GM19328 (cell line): ENCODE measurements at regions not wholly inside any gene's neighbourhood (a gene's known extent, or its start where the extent isn't known, plus 50 kb on each side); places are given as distances from the start of the nearest gene placed in this dataset.

Experiments
- ATAC-seq: cut with Tn5 transposase; IDR thresholded peaks from one replicate; pipeline ENCODE4 v1.9.1; 2021; ENCODE audit warnings: mild to moderate bottlenecking, moderate library complexity; ENCODE audit not compliant: unreplicated experiment

DNA sequence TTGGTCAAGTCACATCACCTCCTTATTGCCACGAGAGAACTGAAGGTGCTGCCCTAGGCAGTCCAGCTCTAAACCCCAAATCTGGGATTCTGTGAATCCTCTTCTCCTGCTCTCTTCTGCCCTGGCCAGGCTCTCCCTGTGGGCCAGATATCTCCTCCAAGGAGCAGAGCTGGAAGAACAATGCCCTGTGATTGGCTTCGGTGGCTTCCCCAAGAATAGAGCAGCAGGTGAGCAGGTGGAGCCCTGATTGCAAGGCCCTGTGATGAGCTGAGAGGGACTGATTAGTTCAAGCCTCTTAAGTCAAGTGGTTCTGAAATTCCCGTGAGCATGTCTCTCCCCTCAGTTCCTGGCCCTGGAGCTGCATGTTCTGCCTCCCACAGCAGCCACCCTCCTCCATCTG, 175.3 kb upstream of the BRINP1 start:
- no peak for ATAC-seq

DNA sequence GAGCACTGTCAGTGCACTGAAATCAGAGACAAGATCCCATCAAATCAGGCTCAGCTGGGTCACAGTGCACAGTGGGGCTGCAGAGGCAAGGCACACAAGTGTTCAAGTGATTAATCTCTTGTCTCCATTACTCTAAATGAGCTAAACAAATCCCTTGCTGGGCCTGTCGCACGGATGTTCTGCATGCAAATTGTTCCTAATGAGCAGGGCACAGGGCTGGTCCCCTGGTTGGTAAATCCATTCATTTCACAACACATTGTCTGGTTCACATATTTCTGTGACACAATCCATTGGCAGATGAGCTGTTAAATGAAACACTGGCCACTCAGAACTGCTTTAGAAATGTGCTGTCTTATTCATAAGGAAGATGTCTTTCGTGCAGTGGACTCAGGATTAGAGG, 167.9 kb upstream of the BRINP1 start:
- ATAC-seq = no peak

DNA sequence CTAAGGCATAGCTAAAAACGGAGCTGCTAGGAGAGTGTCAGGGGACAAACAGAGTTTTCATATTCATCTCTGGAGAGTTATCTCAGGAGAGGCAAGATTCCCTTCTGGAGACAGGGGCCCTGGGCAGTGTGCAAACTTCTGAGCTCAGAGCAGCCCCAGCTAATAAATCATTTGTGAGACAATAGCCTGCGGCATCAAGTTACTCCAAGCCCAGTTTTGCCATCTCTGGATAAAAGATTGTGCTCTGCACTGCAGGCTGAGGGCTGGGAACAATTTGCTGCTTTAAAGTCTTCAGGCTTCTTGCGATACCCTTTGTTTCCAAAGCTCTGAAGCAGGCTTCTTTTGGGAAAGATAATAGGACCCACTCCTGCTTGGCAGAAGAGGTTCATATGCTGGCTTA, 164.3 kb upstream of the BRINP1 start:
- no peak for ATAC-seq

DNA sequence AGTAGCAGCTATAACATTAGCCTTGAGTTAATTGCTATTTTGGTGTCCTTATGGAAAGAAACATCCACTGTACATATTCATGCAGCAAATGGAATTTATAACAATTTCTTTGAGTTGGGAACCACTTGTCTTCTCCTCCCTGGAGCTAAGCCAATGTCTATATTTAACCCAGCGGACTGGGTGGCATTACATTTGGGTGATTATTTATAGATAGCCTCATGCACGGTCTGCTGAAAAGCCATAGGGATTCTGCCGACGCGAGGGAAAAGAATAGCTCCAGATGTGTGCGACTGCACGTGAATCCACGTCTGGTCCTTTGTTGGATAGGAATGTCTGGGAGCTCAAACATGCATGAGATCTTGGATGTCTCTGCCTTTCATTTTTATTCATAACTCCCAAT, 157.5 kb upstream of the BRINP1 start:
- no peak for ATAC-seq

DNA sequence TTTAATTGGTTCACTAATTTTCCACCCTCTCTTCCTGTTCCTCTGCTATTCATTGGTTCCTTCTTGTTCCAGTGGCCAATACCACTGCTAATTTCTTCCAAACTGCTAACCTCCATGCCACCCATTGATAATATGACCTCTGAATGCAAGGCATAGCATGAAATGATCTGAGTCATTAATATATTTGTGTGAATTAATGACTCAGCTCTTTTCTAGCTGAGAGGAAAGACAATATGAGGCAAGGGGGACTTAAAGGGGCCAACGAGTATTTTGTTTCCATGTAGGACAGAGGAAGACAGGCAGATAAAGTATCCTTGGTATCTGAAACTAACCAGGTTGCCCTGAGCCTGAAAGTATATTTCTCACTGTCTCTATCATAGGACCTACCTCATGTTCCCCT, 154.3 kb upstream of the BRINP1 start:
- no peak for ATAC-seq

DNA sequence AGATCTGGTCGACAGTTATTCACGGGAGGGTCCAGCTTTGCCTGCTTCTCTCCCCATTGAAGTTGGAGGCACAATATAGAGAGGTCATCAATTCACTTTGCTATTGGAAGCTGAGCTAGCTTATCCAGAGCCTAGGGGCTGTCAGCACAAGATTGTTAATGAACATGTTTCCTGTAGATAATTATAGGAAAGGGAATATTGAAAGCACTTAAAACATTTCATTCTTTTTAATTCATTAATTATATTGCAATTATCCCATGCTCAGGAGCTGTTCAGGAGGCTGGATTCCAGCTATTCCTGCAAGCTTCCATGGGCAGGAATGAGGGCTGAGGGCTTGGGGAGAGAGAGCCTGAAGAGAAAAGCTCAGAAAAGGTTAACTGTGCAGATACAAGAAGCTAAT, 153.1 kb upstream of the BRINP1 start:
- ATAC-seq = no peak

DNA sequence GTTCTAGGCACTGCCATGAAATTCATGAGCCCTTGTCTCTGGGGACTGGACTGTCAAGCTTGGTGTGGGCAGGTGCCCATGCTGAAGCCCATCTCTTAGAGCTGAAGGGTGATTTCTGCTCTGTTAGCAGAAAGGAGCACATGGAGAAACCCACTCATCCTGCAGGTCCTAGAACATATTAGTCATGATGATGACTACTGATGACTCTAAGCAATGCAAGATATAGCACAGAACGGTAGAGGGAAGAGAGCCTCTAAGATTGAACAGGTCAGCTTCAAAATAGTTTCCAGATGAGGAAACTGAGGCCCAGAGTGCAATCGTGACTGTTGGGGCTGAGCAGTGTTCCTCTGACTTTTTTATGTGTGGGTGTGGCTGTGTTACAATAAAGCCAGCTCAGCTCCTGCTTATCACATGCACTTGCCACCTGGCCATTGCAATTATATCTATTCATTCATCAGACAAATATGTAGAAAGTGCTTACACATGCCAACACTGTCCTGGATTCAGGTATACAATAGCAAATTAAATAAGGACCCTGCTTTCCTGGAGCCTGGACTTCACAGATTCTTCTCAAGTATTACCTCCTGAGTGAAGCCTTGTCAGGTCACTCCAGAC, 140.2 kb upstream of the BRINP1 start:
- ATAC-seq = no peak

DNA sequence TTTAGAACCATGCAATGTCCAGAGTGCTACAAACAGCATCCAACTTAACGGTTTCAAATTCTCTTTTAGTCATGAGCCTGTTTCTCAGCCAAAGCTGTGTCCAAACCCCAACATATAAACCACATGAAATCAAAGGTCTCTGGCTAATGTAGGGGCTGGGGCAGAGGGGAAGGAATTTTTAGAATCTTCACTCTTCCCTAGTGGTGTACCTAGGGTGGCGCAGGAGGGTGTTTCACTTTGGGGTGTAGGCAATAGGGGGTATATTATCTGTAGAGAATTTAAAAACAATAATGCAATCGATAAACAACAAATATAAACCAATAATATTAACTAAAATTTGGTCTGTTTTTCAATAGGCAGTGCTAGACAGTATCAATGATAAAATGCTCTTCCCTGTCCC, 132.1 kb upstream of the BRINP1 start:
- no peak for ATAC-seq

DNA sequence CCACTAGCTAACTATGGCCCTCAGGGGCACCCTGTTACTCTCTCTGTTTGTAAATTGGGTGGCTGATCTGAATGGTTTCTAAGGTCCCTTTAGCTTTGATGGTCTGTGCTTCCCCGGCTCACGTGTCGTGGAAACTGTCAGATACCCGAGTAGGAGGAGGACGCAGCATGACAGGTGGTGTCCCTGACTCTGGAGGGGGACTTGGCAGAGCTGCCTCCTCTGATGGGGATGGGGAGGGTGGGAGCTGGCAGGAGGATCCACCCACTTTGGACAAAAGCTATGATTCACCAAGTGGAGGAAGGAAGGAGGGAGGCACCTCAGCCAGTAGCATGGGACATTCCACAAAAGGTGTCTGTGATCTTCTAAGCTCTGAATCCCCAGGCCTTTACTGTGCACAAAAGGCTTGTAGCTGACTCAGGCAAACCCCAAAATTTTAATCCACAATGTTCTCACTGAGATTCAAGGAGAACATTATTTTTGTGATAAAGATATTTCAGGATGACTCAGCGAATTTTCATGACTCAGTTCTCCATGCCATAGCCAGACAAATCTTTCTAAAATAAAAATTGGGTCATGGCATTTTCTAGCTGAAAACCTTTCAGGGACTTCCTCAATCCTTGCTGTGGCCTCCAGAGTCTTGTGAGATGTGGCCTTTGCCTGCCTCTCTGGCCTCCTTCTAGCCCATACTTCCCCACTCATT, 131.0 kb upstream of the BRINP1 start:
- no peak for ATAC-seq

DNA sequence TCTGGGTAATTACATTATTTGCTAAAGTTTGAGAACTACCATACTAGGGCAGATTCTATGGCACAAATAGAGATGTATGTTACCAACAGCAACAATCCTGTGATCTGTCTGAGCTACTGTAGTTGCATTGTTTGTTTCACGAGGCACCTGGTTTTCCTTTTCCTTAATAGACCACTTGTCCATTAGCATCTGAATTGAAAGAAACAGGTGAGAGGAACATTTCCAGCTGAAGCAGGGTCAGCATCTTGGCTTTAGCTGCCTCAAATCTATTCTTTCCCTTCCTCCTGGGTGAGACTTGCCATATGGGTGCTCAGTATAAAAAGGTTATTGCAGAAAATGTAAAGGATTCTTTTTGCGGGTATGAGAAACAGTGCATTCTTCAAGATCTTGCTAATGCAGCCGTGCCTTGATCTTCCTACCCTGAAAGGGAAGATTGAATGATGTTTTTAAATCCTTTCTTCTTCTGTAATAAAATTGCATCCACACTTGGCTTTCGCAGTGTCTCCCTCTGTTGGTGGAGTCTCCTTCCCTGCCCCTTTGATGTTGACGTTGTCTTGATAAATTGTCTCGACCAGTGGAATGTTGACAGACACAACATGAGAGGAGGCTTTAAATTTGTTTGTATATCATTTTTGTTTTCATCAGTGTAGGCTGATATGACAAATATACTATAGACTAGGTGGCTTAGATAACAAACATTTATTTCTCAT, 118.0 kb upstream of the BRINP1 start:
- no peak for ATAC-seq

DNA sequence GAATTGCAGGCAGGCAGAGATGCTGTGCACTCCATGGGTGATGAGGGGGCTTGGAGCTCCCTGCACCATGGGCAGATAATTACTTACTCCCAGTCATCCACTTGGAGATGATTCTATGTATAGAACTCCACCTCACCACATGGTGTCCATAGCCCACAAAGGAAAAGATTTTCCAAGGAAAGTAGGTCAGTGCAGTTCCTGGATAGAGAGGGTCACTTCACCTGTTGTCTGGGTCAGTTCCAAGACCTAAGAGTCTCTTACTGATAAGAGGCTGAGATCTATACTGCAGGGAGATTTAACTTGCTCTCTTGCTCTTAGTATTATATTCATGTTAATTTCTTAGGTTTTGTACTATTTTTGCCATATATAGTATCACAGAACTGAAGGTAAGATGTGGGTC, 113.9 kb upstream of the BRINP1 start:
- no peak for ATAC-seq

DNA sequence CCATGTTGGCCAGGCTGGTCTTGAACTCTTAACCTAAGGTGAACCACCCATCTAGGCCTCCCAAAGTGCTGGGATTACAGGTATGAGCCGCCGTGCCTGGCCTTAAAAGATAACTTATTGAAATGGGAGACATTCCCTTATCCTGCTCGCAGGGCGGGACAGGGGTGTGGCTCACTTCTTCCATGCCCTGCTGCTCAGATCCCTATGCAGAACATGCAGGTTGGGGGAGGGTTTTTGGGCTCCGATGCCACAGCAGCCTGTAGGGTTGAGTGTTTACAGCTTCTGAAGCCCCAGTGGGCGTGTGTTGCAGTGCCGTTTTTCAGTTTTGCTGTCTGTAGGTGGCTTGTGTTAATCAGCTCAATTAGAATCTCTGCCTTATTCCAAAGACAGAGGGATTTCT, 108.0 kb upstream of the BRINP1 start:
- no peak for ATAC-seq

DNA sequence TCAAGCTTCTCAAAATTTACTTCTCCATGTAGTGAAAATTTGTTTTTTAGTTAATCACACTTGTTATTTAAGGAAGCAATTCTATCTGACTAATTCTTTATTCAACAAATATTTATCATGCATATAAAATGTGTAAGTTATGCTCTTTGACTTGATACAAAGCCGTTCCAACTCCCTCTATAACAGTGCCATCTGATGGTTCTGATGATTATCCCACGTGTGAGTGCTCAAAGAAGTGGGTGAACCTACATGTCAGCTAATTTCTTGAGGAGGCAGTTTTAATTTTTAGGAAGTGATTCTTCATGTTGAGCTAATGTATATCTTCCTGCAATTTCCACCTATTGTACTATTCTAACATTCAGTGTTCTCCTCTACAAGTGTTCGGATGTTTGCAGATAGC, 88.8 kb upstream of the BRINP1 start:
- ATAC-seq = no peak

DNA sequence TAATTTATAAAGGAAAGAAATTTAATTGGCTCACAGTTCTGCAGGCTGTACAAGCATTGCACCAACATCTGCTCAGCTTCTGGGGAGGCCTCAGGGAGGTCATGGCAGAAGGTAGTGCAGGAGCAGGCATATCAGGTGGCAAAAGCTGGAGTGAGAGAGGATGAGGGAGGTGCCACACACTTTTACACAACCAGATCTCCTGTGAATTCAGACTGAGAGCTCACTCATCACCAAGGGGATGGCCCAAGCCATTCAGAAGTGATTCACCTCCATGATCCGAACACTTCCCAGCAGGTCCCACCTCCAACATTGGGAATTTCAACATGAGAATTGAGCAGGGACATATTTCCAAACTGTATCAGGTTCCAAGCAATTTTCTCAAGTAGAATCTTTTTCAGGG, 84.7 kb upstream of the BRINP1 start:
- no peak for ATAC-seq

DNA sequence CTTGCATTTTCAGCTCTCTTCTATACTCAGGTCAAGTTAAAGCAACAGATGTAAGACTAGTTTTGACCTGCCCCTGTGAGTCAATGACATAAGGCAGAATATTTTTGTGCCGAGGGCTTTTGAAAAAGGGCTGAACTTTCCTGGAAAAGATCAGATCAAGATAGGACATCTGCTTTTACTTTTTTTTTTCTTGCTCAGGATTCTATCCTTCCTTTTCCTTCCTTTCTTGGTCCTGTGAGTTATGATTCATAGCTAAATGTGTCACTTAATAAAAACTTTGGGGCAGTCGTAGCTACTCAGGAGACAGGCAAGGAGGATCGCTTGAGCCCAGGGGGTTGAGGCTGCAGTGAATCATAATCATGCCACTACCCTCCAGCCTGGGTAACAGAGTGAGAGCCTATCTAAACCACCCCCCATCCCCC, 84.3 kb upstream of the BRINP1 start:
- no peak for ATAC-seq

DNA sequence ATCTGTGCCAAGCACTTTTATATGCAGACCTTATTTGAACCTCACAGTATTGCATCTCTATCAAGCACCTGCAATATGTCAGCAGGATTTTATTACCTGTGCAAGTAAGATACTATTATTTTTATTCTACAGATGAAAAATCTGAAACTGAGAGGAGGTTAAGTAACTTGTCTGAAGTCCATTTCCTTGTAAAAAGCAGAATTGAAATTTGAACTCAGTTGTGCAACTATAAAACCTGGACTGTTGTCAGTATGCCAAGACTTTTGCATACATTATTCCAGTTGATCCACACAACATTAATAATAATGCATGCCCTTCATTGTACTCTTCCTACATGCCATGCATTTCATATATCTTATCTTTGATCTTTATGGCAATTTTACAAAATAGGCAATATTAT, 82.2 kb upstream of the BRINP1 start:
- no peak for ATAC-seq

DNA sequence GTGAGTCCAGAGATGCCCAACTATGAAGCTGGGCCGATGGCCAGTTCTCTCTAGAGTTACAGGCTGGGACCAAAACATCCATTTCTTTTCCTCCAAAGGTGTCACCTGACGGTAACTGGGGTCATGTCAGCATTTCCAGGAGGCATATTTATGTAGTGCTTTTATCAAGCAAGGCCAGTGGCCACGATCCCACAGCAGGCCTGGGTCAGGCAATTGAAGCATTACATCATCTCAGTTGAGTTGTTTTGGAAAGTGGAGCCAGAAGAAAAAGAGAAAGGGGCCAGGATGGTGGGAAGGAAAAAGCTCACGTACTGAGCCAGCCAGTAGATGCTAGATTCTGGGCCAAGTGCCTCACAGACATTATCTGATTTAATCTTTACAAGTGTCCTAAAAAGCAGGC, 73.9 kb upstream of the BRINP1 start:
- ATAC-seq = no peak

DNA sequence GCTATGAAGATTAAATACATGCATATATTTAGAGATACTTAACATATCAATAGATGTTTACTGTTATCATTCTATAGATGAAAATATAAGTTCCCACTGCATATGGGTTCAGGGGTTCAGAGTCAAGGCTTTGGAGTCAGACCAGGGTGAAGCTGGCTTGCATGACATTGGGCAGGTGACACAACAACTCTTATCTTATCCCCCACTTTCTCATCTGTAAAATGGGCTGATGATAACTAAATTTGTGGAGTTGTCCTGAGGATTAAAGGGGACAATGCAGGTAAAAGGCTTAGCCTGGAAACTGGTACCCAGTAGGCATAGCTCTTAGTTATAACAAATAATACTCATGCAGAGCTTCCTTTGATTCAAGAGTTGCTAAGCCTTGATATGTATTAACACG, 72.6 kb upstream of the BRINP1 start:
- no peak for ATAC-seq

DNA sequence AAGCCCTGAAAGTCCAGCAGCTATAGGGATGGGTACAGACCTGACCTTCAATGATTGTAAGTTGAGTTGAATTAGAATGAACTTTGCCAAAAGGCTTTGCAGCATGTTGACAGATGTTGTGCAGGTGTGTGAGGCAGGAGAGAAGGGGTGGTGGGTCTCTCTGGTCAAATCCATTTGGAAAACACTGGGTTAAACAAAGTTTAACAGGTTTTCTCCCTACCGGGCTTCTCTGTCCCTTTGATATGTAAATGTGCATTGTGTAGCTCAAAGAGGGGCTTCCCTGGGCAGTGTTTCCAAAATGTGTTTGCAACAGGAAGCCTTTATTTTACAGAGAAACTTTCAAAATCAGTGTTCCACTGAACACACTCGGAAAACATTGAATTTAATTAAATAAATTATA, 72.1 kb upstream of the BRINP1 start:
- ATAC-seq = no peak

DNA sequence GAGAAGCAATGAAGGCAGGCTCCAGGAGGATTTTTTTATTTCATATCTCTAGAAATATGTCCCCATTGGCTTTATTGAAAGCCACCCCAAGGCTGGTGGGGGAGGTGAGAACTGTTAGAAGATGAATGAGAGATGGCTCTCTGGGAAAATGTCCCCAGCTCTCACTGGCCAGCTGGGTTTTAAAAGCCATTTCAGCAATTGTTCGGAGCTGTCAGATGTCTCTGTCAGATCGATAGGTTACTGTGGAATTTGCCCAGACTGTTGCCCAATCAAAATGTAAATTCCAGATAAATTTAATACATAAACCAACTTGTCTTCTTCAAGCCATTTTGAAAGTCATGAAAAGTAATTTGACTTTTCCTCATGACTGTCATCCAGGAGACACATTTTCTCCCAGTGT, 67.0 kb upstream of the BRINP1 start:
- no peak for ATAC-seq

DNA sequence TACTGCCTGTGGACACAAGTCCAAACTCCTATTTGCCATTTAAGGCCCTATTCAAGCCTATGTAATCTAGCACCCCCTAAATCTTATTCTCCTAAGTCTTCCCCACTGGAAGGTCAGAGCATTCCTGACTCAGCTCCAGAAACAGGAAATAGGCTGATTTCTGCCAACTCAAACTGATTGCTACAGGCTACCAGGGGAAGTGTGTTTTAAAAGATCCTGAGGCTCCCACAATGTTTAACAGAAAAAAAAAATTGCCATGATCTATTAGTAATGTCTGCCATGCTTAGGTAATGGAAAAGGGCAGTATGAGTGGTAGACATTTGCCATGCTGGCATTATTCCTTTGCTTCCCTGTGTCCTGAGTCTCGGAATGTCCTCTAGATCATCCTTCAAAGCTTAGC, 65.8 kb upstream of the BRINP1 start:
- ATAC-seq = no peak

DNA sequence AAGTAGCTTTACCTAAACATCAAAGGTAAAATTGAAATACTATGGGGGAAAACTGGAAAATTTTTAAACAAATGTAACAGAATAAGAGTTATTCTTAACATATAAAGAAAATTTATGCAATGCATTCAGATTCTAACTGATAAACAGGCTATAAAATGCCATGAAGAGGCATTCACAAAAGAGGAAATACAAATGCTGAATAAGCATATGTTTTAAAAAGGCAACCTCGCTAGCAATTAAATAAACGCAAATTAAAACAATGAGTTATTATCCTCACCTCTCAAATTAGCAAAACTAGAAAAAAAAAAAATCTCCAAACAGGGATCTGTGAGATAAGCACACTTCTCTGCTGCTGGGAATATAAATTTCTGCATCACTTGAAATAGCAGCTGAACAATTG, 63.2 kb upstream of the BRINP1 start:
- ATAC-seq = no peak
